Mesothelial cell of epicardium (in vitro differentiated cells): ENCODE measurements at regions not wholly inside any gene's neighbourhood (a gene's known extent, or its start where the extent isn't known, plus 50 kb on each side); places are given as distances from the start of the nearest gene placed in this dataset.

Experiments
- DNase-seq, 2 experiments: peaks; one replicate each; pipeline ENCODE4 v3.0.0; 2021; ENCODE audit warnings: low spot score in 2 of 2; ENCODE audit not compliant: unreplicated experiment in 2 of 2
- H3K27ac Mint-ChIP-seq: 2 replicates; pipeline ENCODE4 v1.8.0; 2021; ENCODE audit warnings: mixed read lengths
- H3K27me3 Mint-ChIP-seq: 2 replicates; pipeline ENCODE4 v1.8.0; 2021; ENCODE audit warnings: low read depth, mixed read lengths
- H3K36me3 Mint-ChIP-seq: 2 replicates; pipeline ENCODE4 v1.8.0; 2021; ENCODE audit warnings: mixed read lengths
- H3K4me1 Mint-ChIP-seq: 2 replicates; pipeline ENCODE4 v1.8.0; 2021; ENCODE audit warnings: mixed read lengths
- H3K4me3 Mint-ChIP-seq: 2 replicates; pipeline ENCODE4 v1.8.0; 2021; ENCODE audit warnings: mild to moderate bottlenecking, moderate library complexity, mixed read lengths
- H3K9me3 Mint-ChIP-seq: 2 replicates; pipeline ENCODE4 v1.8.0; 2021; ENCODE audit warnings: mixed read lengths
- TF ChIP-seq, protein P1 (sequence below): fragments of 200-600 bp; sonication (generic); IDR thresholded peaks from one replicate; pipeline ENCODE4 v1.5.0; 2021; ENCODE audit warnings: antibody characterized with exemption; ENCODE audit not compliant: unreplicated experiment

GRCh38 chr3:29194139-29194538, 86.7 kb upstream of the RBMS3 start:
- no peaks in the 10 kb centered on the region for H3K27me3 Mint-ChIP-seq
- H3K4me3 Mint-ChIP-seq = no peak overlapping the region

DNA sequence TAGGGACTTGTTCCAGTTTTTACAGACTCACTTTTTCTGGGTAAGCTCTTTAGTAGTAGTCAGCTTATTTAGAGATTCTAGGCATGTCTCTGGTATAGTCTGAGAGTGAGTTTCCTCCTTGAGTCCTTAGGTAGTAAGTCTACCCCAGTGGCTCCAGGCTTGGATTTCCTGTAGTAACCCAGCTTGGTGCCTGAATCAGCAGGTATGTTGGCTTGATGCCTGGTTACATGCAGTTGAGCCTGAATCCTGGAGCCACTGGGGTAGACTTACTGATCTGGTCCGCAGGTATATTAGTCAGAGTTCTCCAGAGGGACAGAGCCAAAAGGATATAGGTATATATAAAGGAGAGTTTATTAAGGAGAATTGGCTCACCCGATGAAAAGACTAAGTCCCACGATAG, 85.8 kb upstream of the RBMS3 start:
- no peak for DNase-seq

More at GRCh38 chr3:29194139-29194538, 86.7 kb upstream of the RBMS3 start:
- no peak for DNase-seq
- Mint-ChIP-seq H3K36me3 (peaks cover 3% of the 10 kb centered on the region), H3K4me1 (no peaks in the 10 kb centered on the region), H3K9me3 (peaks cover 41% of the 10 kb centered on the region), H3K27ac (no peak overlapping the region)
- TF ChIP-seq, protein P1, sequence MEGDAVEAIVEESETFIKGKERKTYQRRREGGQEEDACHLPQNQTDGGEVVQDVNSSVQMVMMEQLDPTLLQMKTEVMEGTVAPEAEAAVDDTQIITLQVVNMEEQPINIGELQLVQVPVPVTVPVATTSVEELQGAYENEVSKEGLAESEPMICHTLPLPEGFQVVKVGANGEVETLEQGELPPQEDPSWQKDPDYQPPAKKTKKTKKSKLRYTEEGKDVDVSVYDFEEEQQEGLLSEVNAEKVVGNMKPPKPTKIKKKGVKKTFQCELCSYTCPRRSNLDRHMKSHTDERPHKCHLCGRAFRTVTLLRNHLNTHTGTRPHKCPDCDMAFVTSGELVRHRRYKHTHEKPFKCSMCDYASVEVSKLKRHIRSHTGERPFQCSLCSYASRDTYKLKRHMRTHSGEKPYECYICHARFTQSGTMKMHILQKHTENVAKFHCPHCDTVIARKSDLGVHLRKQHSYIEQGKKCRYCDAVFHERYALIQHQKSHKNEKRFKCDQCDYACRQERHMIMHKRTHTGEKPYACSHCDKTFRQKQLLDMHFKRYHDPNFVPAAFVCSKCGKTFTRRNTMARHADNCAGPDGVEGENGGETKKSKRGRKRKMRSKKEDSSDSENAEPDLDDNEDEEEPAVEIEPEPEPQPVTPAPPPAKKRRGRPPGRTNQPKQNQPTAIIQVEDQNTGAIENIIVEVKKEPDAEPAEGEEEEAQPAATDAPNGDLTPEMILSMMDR = no peak

DNA sequence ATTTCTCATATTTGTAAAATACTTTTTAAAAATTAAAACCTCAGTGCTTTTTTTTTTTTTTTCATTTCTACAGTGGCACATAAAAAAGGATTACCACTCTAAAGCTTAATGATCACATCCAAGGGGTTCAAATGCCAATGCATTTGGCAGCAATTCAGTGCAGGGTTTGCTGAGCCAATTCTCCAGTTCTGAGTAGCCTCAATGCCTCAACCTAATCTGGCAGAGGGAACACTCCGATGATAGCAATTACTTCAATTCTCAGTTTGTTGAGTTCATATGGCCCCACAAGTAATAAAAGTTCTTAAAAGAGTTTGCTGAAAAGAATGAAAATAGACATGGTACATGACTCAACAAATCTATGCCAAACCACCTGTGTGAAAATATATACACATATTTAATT, 79.3 kb upstream of the RBMS3 start:
- no peak for DNase-seq
- H3K27me3 Mint-ChIP-seq = no peaks in the 10 kb centered on the region
- no peak overlapping the region for H3K4me3 Mint-ChIP-seq
- H3K4me1 Mint-ChIP-seq = no peaks in the 10 kb centered on the region
- no peaks in the 10 kb centered on the region for H3K36me3 Mint-ChIP-seq
- TF ChIP-seq, protein P1 = no peak
- H3K9me3 Mint-ChIP-seq = peaks cover 5% of the 10 kb centered on the region
- no peak overlapping the region for H3K27ac Mint-ChIP-seq

More for the DNA sequence above, 85.8 kb upstream of the RBMS3 start:
- H3K4me3 Mint-ChIP-seq = no peak overlapping the region
- no peaks in the 10 kb centered on the region for H3K27me3 Mint-ChIP-seq
- H3K27ac Mint-ChIP-seq = no peak overlapping the region
- TF ChIP-seq, protein P1 = no peak
- peaks cover 3% of the 10 kb centered on the region for H3K36me3 Mint-ChIP-seq
- no peaks in the 10 kb centered on the region for H3K4me1 Mint-ChIP-seq
- peaks cover 41% of the 10 kb centered on the region for H3K9me3 Mint-ChIP-seq

DNA sequence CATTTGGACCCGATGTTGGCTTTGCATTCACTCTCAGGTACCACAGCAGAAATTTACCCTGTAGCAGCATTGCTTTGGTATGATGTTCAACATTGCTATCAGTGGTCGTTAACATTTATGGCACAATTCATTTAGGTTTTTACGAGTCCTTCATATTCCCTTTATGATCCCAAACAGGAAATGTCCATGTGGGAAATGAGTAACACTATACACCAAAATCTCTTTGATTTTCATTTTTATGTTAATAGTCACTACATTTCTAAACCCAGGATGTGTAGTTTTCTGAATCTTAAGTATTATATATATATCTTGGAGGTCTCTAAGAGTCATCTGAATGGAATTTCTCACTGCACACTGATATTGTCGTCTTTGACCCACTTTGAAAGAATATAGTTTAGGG, 78.5 kb upstream of the RBMS3 start:
- H3K27ac Mint-ChIP-seq = no peak overlapping the region
- no peak for DNase-seq
- H3K4me3 Mint-ChIP-seq = no peak overlapping the region
- TF ChIP-seq, protein P1 = no peak
- H3K9me3 Mint-ChIP-seq = peaks cover 5% of the 10 kb centered on the region
- H3K36me3 Mint-ChIP-seq = no peaks in the 10 kb centered on the region
- H3K27me3 Mint-ChIP-seq = no peaks in the 10 kb centered on the region
- peaks cover 2% of the 10 kb centered on the region for H3K4me1 Mint-ChIP-seq

DNA sequence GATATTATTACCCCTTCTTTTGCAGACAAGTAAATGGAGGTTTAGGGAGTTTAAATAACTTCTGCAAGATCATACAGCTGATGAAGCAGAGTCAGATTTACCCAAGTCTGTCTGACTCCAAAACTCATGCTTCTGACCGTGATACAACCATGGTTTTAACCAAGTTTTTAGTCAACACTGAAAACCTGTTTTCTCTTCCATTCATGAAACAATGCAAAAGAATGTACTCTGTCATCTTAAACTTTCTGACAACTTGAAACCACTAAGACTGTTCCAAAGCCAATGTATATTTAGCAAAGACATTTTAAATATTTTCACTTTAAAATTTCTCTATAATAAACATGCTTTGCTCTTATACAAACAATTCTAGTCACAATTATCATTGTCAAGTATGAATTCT, 77.0 kb upstream of the RBMS3 start:
- H3K27ac Mint-ChIP-seq = no peak overlapping the region
- H3K27me3 Mint-ChIP-seq = no peaks in the 10 kb centered on the region
- no peaks in the 10 kb centered on the region for H3K36me3 Mint-ChIP-seq
- H3K9me3 Mint-ChIP-seq = peaks cover 5% of the 10 kb centered on the region
- DNase-seq = no peak
- TF ChIP-seq, protein P1 = no peak
- H3K4me1 Mint-ChIP-seq = peaks cover 8% of the 10 kb centered on the region
- no peak overlapping the region for H3K4me3 Mint-ChIP-seq

DNA sequence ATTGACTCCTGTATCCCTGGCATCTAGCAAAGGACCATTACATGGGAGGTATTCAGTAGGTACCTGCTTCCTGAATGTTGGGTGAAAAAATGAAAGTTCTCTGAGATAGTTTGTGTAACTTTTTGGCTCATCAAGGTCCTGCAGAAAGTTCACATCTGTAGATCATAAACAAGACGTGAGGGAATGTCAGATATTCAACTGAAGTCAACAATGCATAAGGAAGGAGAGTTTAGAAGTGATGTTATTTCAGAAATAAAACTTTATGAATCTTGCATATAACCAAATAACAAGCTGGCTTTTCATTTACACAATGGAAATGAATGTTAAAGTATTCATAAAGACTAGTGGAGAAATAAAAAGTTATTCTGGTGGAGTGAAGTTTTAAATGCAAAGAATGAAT, 73.4 kb upstream of the RBMS3 start:
- Mint-ChIP-seq H3K27me3 (no peaks in the 10 kb centered on the region), H3K9me3 (peaks cover 5% of the 10 kb centered on the region), H3K4me3 (no peak overlapping the region), H3K27ac (no peak overlapping the region), H3K36me3 (no peaks in the 10 kb centered on the region), H3K4me1 (peaks cover 32% of the 10 kb centered on the region)
- TF ChIP-seq, protein P1 = no peak
- DNase-seq = no peak
